GM21367 (cell line): ENCODE measurements at regions not wholly inside any gene's neighbourhood (a gene's known extent, or its start where the extent isn't known, plus 50 kb on each side); places are given as distances from the start of the nearest gene placed in this dataset.
"Not testable (repeated sequence)": the region's sequence is repeated elsewhere in the genome, so short reads cannot be mapped to it uniquely, and the experiment has no call there.

Experiments
- ATAC-seq: cut with Tn5 transposase; IDR thresholded peaks from one replicate; pipeline ENCODE4 v1.9.1; 2021; ENCODE audit not compliant: unreplicated experiment

GRCh38 chr1:4210043-4210442 lies 310.0 kb upstream of the C1orf174 start:
- no peak for ATAC-seq

- ATAC-seq: no peak
Observed at GRCh38 chr1:4212796-4213195, 312.7 kb upstream of the C1orf174 start.

- ATAC-seq: no peak
Observed at GRCh38 chr1:4213366-4213973, 313.4 kb upstream of the C1orf174 start.

- no peak for ATAC-seq
Observed at GRCh38 chr1:4214826-4215225, 314.8 kb upstream of the C1orf174 start.

GRCh38 chr1:4215391-4215790 lies 315.3 kb upstream of the C1orf174 start:
- ATAC-seq: no peak

- ATAC-seq: no peak
Observed at GRCh38 chr1:4216231-4216630, 316.2 kb upstream of the C1orf174 start.

- ATAC-seq: no peak
Observed at GRCh38 chr1:4218619-4219018, 318.5 kb upstream of the C1orf174 start.

- ATAC-seq: no peak
Observed at GRCh38 chr1:4219111-4219510, 319.0 kb upstream of the C1orf174 start.

- ATAC-seq: no peak
Observed at GRCh38 chr1:4219826-4220225, 319.8 kb upstream of the C1orf174 start.

- no peak for ATAC-seq
Observed at GRCh38 chr1:4220362-4220761, 320.3 kb upstream of the C1orf174 start.

GRCh38 chr1:4221107-4221506 lies 321.0 kb upstream of the C1orf174 start:
- no peak for ATAC-seq

GRCh38 chr1:4224684-4225467 lies 324.8 kb upstream of the C1orf174 start:
- no peak for ATAC-seq

- ATAC-seq: no peak
Observed at GRCh38 chr1:4227986-4228385, 327.9 kb upstream of the C1orf174 start.

GRCh38 chr1:4253935-4254334 lies 353.9 kb upstream of the C1orf174 start:
- no peak for ATAC-seq

- no peak for ATAC-seq
Observed at GRCh38 chr1:4256351-4256750, 356.3 kb upstream of the C1orf174 start.

GRCh38 chr1:4258146-4258777 lies 358.2 kb upstream of the C1orf174 start:
- not testable (repeated sequence) for ATAC-seq

GRCh38 chr1:4261327-4261726 lies 361.3 kb upstream of the C1orf174 start:
- ATAC-seq: no peak

GRCh38 chr1:4262665-4263064 lies 362.6 kb upstream of the C1orf174 start:
- ATAC-seq: no peak

- ATAC-seq: no peak
Observed at GRCh38 chr1:4263699-4264098, 363.6 kb upstream of the C1orf174 start.

- ATAC-seq: no peak
Observed at GRCh38 chr1:4265836-4266235, 365.8 kb upstream of the C1orf174 start.

- ATAC-seq: peak; percentile 73
Observed at GRCh38 chr1:4267381-4268261, 367.5 kb upstream of the C1orf174 start.
